Naive B cell (primary cell): ENCODE measurements at regions not wholly inside any gene's neighbourhood (a gene's known extent, or its start where the extent isn't known, plus 50 kb on each side); places are given as distances from the start of the nearest gene placed in this dataset.
A peak's percentile ranks its signal among the peaks of the same experiment; 100 is the strongest.

ENCODE experiments used
- ATAC-seq, 2 donors: fragments of 150-1000 bp; cut with Tn5 transposase; 2 replicates each; pipeline ENCODE4 v1.10.0; 2021; ENCODE audit warnings: low read depth in 2 of 2, mild to moderate bottlenecking in 2 of 2, moderate library complexity in 2 of 2
- DNase-seq: peaks from one replicate; pipeline ENCODE4 v3.0.0; 2022
- H3K27ac Mint-ChIP-seq, 6 donors: one replicate each; pipeline ENCODE4 v1.8.0; 2020 to 2022; ENCODE audit warnings: mild to moderate bottlenecking in 6 of 6, mixed read lengths in 6 of 6, moderate library complexity in 5 of 6, inconsistent platforms in 2 of 6
- H3K27me3 Mint-ChIP-seq, 3 donors: one replicate each; pipeline ENCODE4 v1.8.0; 2021 to 2022; ENCODE audit warnings: mixed read lengths in 3 of 3, mild to moderate bottlenecking in 1 of 3
- H3K36me3 Mint-ChIP-seq, 2 donors: one replicate each; pipeline ENCODE4 v1.8.0; 2020 to 2022; ENCODE audit warnings: mixed read lengths in 2 of 2, inconsistent platforms in 1 of 2, mild to moderate bottlenecking in 1 of 2
- H3K4me1 Mint-ChIP-seq, 3 donors: one replicate each; pipeline ENCODE4 v1.8.0; 2020 to 2022; ENCODE audit warnings: mixed read lengths in 3 of 3, inconsistent platforms in 1 of 3, mild to moderate bottlenecking in 1 of 3, moderate library complexity in 1 of 3
- H3K4me3 Mint-ChIP-seq, 8 donors: one replicate each; pipeline ENCODE4 v1.8.0; 2020 to 2022; ENCODE audit warnings: mild to moderate bottlenecking in 8 of 8, mixed read lengths in 8 of 8, moderate library complexity in 8 of 8, inconsistent platforms in 2 of 8
- H3K9me3 Mint-ChIP-seq, 7 donors: one replicate each; pipeline ENCODE4 v1.8.0; 2020 to 2022; ENCODE audit warnings: mixed read lengths in 7 of 7, mild to moderate bottlenecking in 5 of 7, inconsistent platforms in 2 of 7, moderate library complexity in 1 of 7

DNA sequence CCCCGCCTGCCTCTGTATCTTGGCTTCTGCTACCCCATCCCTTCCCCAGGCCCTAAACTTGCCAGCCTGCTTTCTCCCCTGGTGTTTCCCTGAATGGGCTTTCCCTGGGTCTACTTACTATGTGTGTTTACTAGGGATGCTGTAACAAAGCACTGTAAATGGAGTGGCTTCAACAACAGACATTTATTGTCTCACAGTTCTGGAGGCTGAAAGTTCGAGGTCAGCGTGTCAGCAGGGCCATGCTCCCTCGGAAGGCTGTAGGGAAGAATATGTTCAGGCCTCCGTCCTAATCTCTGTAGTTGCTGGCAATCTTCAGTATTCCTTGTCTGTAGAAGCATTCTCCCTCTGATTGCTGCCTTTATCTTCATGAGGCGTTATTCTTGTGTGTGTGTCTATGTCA lies 113.6 kb downstream of the DDX1 start:
- no peak overlapping the region for H3K4me3 Mint-ChIP-seq
- ATAC-seq (no peak), DNase-seq (no peak)
- no peaks in the 10 kb centered on the region for H3K36me3 Mint-ChIP-seq
- no peaks in the 10 kb centered on the region for H3K4me1 Mint-ChIP-seq
- H3K9me3 Mint-ChIP-seq: peaks cover 0 to 2% (median 0%) of the 10 kb centered on the region in 7 donors
- no peak overlapping the region for H3K27ac Mint-ChIP-seq
- peaks cover 4 to 20% (median 8%) of the 10 kb centered on the region in 3 donors for H3K27me3 Mint-ChIP-seq

- H3K27ac Mint-ChIP-seq: peak overlapping the region in 2 of 6 donors; percentile 10 to 48
- no peaks in the 10 kb centered on the region for H3K4me1 Mint-ChIP-seq
- no peak overlapping the region for H3K4me3 Mint-ChIP-seq
- no peaks in the 10 kb centered on the region for H3K36me3 Mint-ChIP-seq
- peaks cover 4 to 20% (median 9%) of the 10 kb centered on the region in 3 donors for H3K27me3 Mint-ChIP-seq
- peaks cover 0 to 2% (median 0%) of the 10 kb centered on the region in 7 donors for H3K9me3 Mint-ChIP-seq
- no peak for DNase-seq
- no peak for ATAC-seq
These were observed 114.2 kb downstream of the DDX1 start for GRCh38 chr2:15705839-15706386.

GRCh38 chr2:15706424-15706823 lies 114.8 kb downstream of the DDX1 start:
- Mint-ChIP-seq H3K27ac (no peak overlapping the region), H3K27me3 (peaks cover 4 to 24% (median 14%) of the 10 kb centered on the region in 3 donors), H3K4me1 (no peaks in the 10 kb centered on the region), H3K9me3 (peaks cover 0 to 2% (median 0%) of the 10 kb centered on the region in 7 donors), H3K4me3 (no peak overlapping the region), H3K36me3 (no peaks in the 10 kb centered on the region)
- DNase-seq: no peak
- no peak for ATAC-seq

GRCh38 chr2:15706986-15707632 lies 115.4 kb downstream of the DDX1 start:
- Mint-ChIP-seq H3K4me3 (no peak overlapping the region), H3K27ac (no peak overlapping the region), H3K36me3 (no peaks in the 10 kb centered on the region), H3K9me3 (peaks cover 0 to 3% (median 0%) of the 10 kb centered on the region in 7 donors), H3K27me3 (peaks cover 4 to 29% (median 17%) of the 10 kb centered on the region in 3 donors), H3K4me1 (no peaks in the 10 kb centered on the region)
- no peak for ATAC-seq
- DNase-seq: no peak

- Mint-ChIP-seq H3K9me3 (peaks cover 0 to 2% (median 0%) of the 10 kb centered on the region in 7 donors), H3K4me3 (no peak overlapping the region), H3K4me1 (no peaks in the 10 kb centered on the region), H3K27ac (no peak overlapping the region), H3K36me3 (no peaks in the 10 kb centered on the region), H3K27me3 (peaks cover 4 to 22% (median 17%) of the 10 kb centered on the region in 3 donors)
- DNase-seq (no peak), ATAC-seq (no peak)
These were observed 116.5 kb downstream of the DDX1 start for GRCh38 chr2:15708161-15708560.

- Mint-ChIP-seq H3K9me3 (peaks cover 0 to 2% (median 0%) of the 10 kb centered on the region in 7 donors), H3K27ac (peak overlapping the region in 1 of 6 donors; percentile 49), H3K36me3 (no peaks in the 10 kb centered on the region), H3K27me3 (peaks cover 4 to 17% (median 17%) of the 10 kb centered on the region in 3 donors), H3K4me3 (no peak overlapping the region), H3K4me1 (no peaks in the 10 kb centered on the region)
- DNase-seq: no peak
- no peak for ATAC-seq
These were observed 117.5 kb downstream of the DDX1 start for GRCh38 chr2:15708865-15709820.

DNA sequence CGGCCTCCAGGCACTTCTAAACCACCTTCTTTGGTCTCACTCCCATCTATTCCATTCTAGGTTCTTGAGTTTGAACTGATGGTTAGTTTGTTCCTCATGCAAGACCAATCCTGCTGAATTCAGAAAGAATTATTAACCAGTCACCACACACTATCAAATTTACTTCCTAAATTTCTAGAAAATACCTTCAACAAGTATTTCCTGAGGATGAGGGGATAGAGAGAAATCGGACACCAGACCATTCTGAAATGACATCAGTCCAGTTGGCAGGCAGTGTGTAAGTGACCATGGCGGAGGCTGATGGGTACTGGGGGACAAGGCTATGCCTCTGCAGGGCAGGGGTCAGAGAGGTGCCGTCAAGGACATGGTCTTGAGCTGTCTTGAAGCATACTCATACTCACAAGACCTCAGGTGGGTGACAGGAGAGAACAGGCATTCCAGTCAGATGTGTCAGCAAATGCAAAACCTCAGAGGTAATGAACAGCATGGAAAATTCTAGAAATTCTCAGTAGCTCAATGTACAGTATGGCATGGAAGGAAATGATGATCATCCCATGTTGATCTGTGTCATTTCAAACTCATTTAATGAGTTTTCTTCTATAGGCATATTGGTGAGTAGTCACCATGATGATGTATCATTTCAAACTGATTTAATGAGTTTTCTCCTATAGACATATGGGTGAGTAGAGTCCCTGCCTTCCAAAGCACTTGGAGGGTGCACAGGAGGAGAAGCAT lies 119.6 kb downstream of the DDX1 start:
- Mint-ChIP-seq H3K27me3 (peaks cover 8 to 17% (median 10%) of the 10 kb centered on the region in 3 donors), H3K9me3 (peaks cover 0 to 2% (median 0%) of the 10 kb centered on the region in 7 donors), H3K4me3 (no peak overlapping the region), H3K36me3 (no peaks in the 10 kb centered on the region), H3K27ac (no peak overlapping the region), H3K4me1 (no peaks in the 10 kb centered on the region)
- no peak for ATAC-seq
- no peak for DNase-seq

GRCh38 chr2:15712551-15713342 lies 121.1 kb downstream of the DDX1 start:
- Mint-ChIP-seq H3K36me3 (no peaks in the 10 kb centered on the region), H3K27ac (no peak overlapping the region), H3K4me3 (no peak overlapping the region), H3K4me1 (no peaks in the 10 kb centered on the region), H3K9me3 (peaks cover 0 to 2% (median 0%) of the 10 kb centered on the region in 7 donors), H3K27me3 (peaks cover 6 to 24% (median 9%) of the 10 kb centered on the region in 3 donors)
- ATAC-seq (no peak), DNase-seq (no peak)

- no peaks in the 10 kb centered on the region for H3K36me3 Mint-ChIP-seq
- no peak overlapping the region for H3K27ac Mint-ChIP-seq
- peaks cover 4 to 25% (median 9%) of the 10 kb centered on the region in 3 donors for H3K27me3 Mint-ChIP-seq
- H3K4me1 Mint-ChIP-seq: no peaks in the 10 kb centered on the region
- ATAC-seq: no peak
- peaks cover 0 to 2% (median 0%) of the 10 kb centered on the region in 7 donors for H3K9me3 Mint-ChIP-seq
- DNase-seq: no peak
- H3K4me3 Mint-ChIP-seq: no peak overlapping the region
These were observed 121.8 kb downstream of the DDX1 start for GRCh38 chr2:15713475-15713874.

DNA sequence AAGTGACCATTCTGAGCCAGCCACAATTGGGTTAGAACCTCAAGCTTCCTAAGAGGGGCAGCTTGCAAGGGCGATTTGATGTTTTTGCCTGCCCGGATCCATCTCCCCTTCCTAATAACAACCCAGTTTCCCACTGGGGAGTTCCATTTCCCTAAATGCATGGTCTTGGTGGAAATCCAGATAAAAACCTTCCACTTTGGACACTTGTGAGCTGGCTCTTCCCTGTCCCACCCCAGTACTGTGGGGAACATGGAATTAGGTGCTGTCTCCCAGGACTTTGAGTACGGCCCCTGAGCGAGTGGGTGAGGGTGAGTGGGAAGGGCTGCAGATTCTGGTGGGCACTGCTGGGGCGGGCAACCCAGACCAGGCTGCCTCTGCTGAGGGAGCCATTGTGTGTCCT lies 122.3 kb downstream of the DDX1 start:
- Mint-ChIP-seq H3K36me3 (no peaks in the 10 kb centered on the region), H3K27ac (no peak overlapping the region), H3K9me3 (peaks cover 0 to 2% (median 0%) of the 10 kb centered on the region in 7 donors), H3K4me3 (no peak overlapping the region), H3K4me1 (no peaks in the 10 kb centered on the region), H3K27me3 (peaks cover 4 to 25% (median 9%) of the 10 kb centered on the region in 3 donors)
- DNase-seq (no peak), ATAC-seq (no peak)

DNA sequence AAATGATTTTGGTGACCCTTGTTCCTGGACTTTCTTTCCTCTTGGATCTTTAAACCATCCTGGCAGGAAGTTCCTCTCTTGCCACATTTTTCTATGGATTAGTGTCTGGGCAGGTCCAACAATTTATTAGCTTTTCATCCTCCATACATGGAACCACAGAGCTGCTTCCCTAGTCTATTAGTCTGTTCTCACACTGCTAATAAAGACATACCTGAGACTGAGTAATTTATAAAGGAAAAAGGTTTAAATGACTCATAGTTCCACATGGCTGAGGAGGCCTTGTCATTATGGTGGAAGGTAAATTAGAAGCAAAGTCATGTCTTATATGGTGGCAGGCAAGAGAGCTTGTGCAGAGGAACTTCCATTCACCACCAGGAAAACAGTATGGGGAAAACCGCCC lies 122.9 kb downstream of the DDX1 start:
- no peak for DNase-seq
- H3K4me3 Mint-ChIP-seq: no peak overlapping the region
- no peaks in the 10 kb centered on the region for H3K36me3 Mint-ChIP-seq
- ATAC-seq: no peak
- no peak overlapping the region for H3K27ac Mint-ChIP-seq
- H3K9me3 Mint-ChIP-seq: peaks cover 0 to 2% (median 0%) of the 10 kb centered on the region in 7 donors
- H3K4me1 Mint-ChIP-seq: no peaks in the 10 kb centered on the region
- peaks cover 4 to 22% (median 9%) of the 10 kb centered on the region in 3 donors for H3K27me3 Mint-ChIP-seq

- Mint-ChIP-seq H3K27ac (no peak overlapping the region), H3K4me3 (peak overlapping the region in 1 of 8 donors; percentile 17), H3K4me1 (no peaks in the 10 kb centered on the region), H3K9me3 (peaks cover 0 to 2% (median 0%) of the 10 kb centered on the region in 7 donors), H3K27me3 (peaks cover 4 to 16% (median 9%) of the 10 kb centered on the region in 3 donors), H3K36me3 (no peaks in the 10 kb centered on the region)
- no peak for ATAC-seq
- DNase-seq: no peak
These were observed 123.9 kb downstream of the DDX1 start for GRCh38 chr2:15715596-15715995.
